Esophagus squamous epithelium (tissue), 5 donors: ENCODE measurements at regions not wholly inside any gene's neighbourhood (a gene's known extent, or its start where the extent isn't known, plus 50 kb on each side); places are given as distances from the start of the nearest gene placed in this dataset.
"Not testable (repeated sequence)": the region's sequence is repeated elsewhere in the genome, so short reads cannot be mapped to it uniquely, and the experiment has no call there.

Experiments used
- DNase-seq: peaks from one replicate; lab custom pipeline; 2025; lab: John Stamatoyannopoulos, UW
- H3K27ac ChIP-seq, 4 donors: fragments of 200-600 bp; sonication (generic); one replicate each; pipeline ENCODE4 v1.5.1; 2016 to 2019; ENCODE audit warnings: mild to moderate bottlenecking in 1 of 4
- H3K27me3 ChIP-seq, 4 donors: fragments of 200-600 bp; sonication (generic); 1 replicate in 3 of 4; 2 replicates in 1 of 4; pipeline versions ENCODE4 v1.5.1 to v1.6.0; 2017 to 2021; ENCODE audit warnings: antibody characterized with exemption in 1 of 4
- H3K36me3 ChIP-seq, 3 donors: fragments of 200-600 bp; sonication (generic); one replicate each; pipeline ENCODE4 v1.5.1; 2016 to 2019
- H3K4me1 ChIP-seq, 3 donors: fragments of 200-600 bp; sonication (generic); one replicate each; pipeline ENCODE4 v1.5.1; 2017 to 2019
- H3K4me3 ChIP-seq, 4 donors: fragments of 200-600 bp; sonication (generic); 1 replicate in 3 of 4; 2 replicates in 1 of 4; pipeline ENCODE4 v1.5.1; 2016 to 2019; ENCODE audit warnings: mild to moderate bottlenecking in 2 of 4, moderate library complexity in 1 of 4
- H3K9me3 ChIP-seq, 3 donors: fragments of 200-600 bp; sonication (generic); one replicate each; pipeline ENCODE4 v1.5.1; 2016 to 2019
- CTCF ChIP-seq, 6 experiments: fragments of 450-650 bp in 4 of 6; fragments of 200-600 bp in 2 of 6; sonication (generic) in 2 of 6; IDR thresholded peaks; one replicate each; pipeline ENCODE4 v1.5.1; 2016 to 2019; ENCODE audit warnings: antibody characterized with exemption in 6 of 6, mild to moderate bottlenecking in 4 of 6, moderate library complexity in 4 of 6
- POLR2A ChIP-seq, 4 donors: fragments of 450-650 bp; IDR thresholded peaks; one replicate each; pipeline ENCODE4 v1.6.1; 2017; ENCODE audit warnings: antibody characterized with exemption in 4 of 4, mild to moderate bottlenecking in 4 of 4, moderate library complexity in 3 of 4
- WGBS, 2 donors: methylation state at CpG; one replicate each; pipeline ENCODE4 v1.1.5; 2018; 5-methylcytosine and 5-hydroxymethylcytosine counted together
- intact Hi-C: fragments of 100-400 bp; cut with DNase I; formaldehyde crosslinking; loops from one replicate; pipeline ENCODE4 v1.15.0; 2022
- donor health status: DM: yes; HTN: yes; CAD: no.

- Histone ChIP-seq H3K9me3 (no peaks in the 10 kb centered on the region), H3K27ac (no peak overlapping the region), H3K36me3 (no peaks in the 10 kb centered on the region), H3K4me3 (no peak overlapping the region), H3K4me1 (no peaks in the 10 kb centered on the region), H3K27me3 (no peaks in the 10 kb centered on the region)
- no peak for TF ChIP-seq CTCF (IDR thresholded peaks at IDR 0.05)
- no peak for TF ChIP-seq POLR2A (IDR thresholded peaks at IDR 0.05)
- WGBS, 2 donors = 24 to 27% methylated on average over 4 of the region's 4 CpGs
- intact Hi-C loops = no loop called here
- no peak for DNase-seq
These were observed 72.5 kb upstream of the RASA1 start for GRCh38 chr5:87195104-87195591.

GRCh38 chr5:87195616-87196015 lies 72.1 kb upstream of the RASA1 start:
- Histone ChIP-seq H3K4me1 (no peaks in the 10 kb centered on the region), H3K9me3 (no peaks in the 10 kb centered on the region), H3K27ac (no peak overlapping the region), H3K36me3 (no peaks in the 10 kb centered on the region), H3K4me3 (no peak overlapping the region), H3K27me3 (no peaks in the 10 kb centered on the region)
- TF ChIP-seq POLR2A (IDR thresholded peaks at IDR 0.05) (no peak), CTCF (IDR thresholded peaks at IDR 0.05) (no peak)
- DNase-seq = no peak
- intact Hi-C loops = no loop called here
- WGBS, 2 donors = 52 to 72% methylated on average over 3 of the region's 3 CpGs

- intact Hi-C loops = no loop called here
- Histone ChIP-seq H3K4me1 (no peaks in the 10 kb centered on the region), H3K4me3 (no peak overlapping the region), H3K36me3 (no peaks in the 10 kb centered on the region), H3K27me3 (no peaks in the 10 kb centered on the region), H3K9me3 (no peaks in the 10 kb centered on the region), H3K27ac (no peak overlapping the region)
- 93 to 96% methylated on average over 5 of the region's 5 CpGs for WGBS, 2 donors
- TF ChIP-seq CTCF (IDR thresholded peaks at IDR 0.05) (no peak), POLR2A (IDR thresholded peaks at IDR 0.05) (no peak)
- DNase-seq = no peak
These were observed 69.7 kb upstream of the RASA1 start for GRCh38 chr5:87198010-87198409.

GRCh38 chr5:87199246-87199645 lies 68.4 kb upstream of the RASA1 start:
- H3K4me1 ChIP-seq, H3K27ac ChIP-seq, intact Hi-C loops, H3K9me3 ChIP-seq, H3K27me3 ChIP-seq, H3K4me3 ChIP-seq, DNase-seq, H3K36me3 ChIP-seq: not testable (repeated sequence)
- WGBS, 2 donors = 59 to 62% methylated on average over 1 of the region's 1 CpG

GRCh38 chr5:87199704-87200103 lies 68.0 kb upstream of the RASA1 start:
- H3K4me1 ChIP-seq, H3K27me3 ChIP-seq, H3K4me3 ChIP-seq, DNase-seq, intact Hi-C loops, H3K9me3 ChIP-seq, H3K27ac ChIP-seq, H3K36me3 ChIP-seq: not testable (repeated sequence)
- 82 to 97% methylated on average over 2 of the region's 2 CpGs for WGBS, 2 donors

- intact Hi-C loops = no loop called here
- no peak overlapping the region for H3K27ac ChIP-seq
- TF ChIP-seq CTCF (IDR thresholded peaks at IDR 0.05) = no peak
- TF ChIP-seq POLR2A (IDR thresholded peaks at IDR 0.05) = no peak
- no peaks in the 10 kb centered on the region for H3K27me3 ChIP-seq
- 59 to 64% methylated on average over 1 of the region's 1 CpG for WGBS, 2 donors
- H3K36me3 ChIP-seq = no peaks in the 10 kb centered on the region
- no peak overlapping the region for H3K4me3 ChIP-seq
- no peak for DNase-seq
- peaks cover 0 to 16% (median 5%) of the 10 kb centered on the region in 3 donors for H3K4me1 ChIP-seq
- no peaks in the 10 kb centered on the region for H3K9me3 ChIP-seq
These were observed 57.6 kb upstream of the RASA1 start for GRCh38 chr5:87210076-87210475.
